Liver (tissue), 3 donors: ENCODE measurements at regions not wholly inside any gene's neighbourhood (a gene's known extent, or its start where the extent isn't known, plus 50 kb on each side); places are given as distances from the start of the nearest gene placed in this dataset.

Source experiments
- ATF3 ChIP-seq: IDR thresholded peaks from 2 replicates; pipeline ENCODE4 v1.6.1; 2016; ENCODE audit warnings: antibody characterized with exemption
- CTCF ChIP-seq: fragments of 150-350 bp; IDR thresholded peaks from 2 replicates; pipeline ENCODE4 v1.5.1; 2017; ENCODE audit warnings: improper control_type of control experiment, low read depth, low read length; ENCODE audit not compliant: missing input control
- EGR1 ChIP-seq, 2 donors: IDR thresholded peaks; 2 replicates each; pipeline ENCODE4 v1.6.1; 2016 to 2018; ENCODE audit warnings: antibody characterized with exemption in 2 of 2, low read depth in 2 of 2
- GABPA ChIP-seq, 2 donors: IDR thresholded peaks in 1 of 2; conservative IDR thresholded peaks in 1 of 2; 2 replicates each; pipeline ENCODE4 v1.6.1; 2016; ENCODE audit warnings: antibody characterized with exemption in 2 of 2, mild to moderate bottlenecking in 1 of 2, moderate library complexity in 1 of 2
- HNF4G ChIP-seq: IDR thresholded peaks from 2 replicates; pipeline ENCODE4 v1.6.1; 2016; ENCODE audit warnings: antibody characterized with exemption
- JUND ChIP-seq, 2 donors: IDR thresholded peaks; 2 replicates each; pipeline ENCODE4 v1.6.1; 2016; ENCODE audit warnings: antibody characterized with exemption in 2 of 2
- MAX ChIP-seq: IDR thresholded peaks from 2 replicates; pipeline ENCODE4 v1.6.1; 2016; ENCODE audit warnings: antibody characterized with exemption
- NR2F2 ChIP-seq: IDR thresholded peaks from 2 replicates; pipeline ENCODE4 v1.6.1; 2016; ENCODE audit warnings: antibody characterized with exemption
- RAD21 ChIP-seq, 2 donors: IDR thresholded peaks; 2 replicates each; pipeline ENCODE4 v1.6.1; 2016; ENCODE audit warnings: antibody characterized with exemption in 2 of 2, mild to moderate bottlenecking in 2 of 2
- REST ChIP-seq: IDR thresholded peaks from 2 replicates; pipeline ENCODE4 v1.6.1; 2016; ENCODE audit warnings: antibody characterized with exemption, mild to moderate bottlenecking
- SP1 ChIP-seq: IDR thresholded peaks from 2 replicates; pipeline ENCODE4 v1.6.1; 2018; ENCODE audit warnings: antibody characterized with exemption, mild to moderate bottlenecking
- TAF1 ChIP-seq: conservative IDR thresholded peaks from 2 replicates; pipeline ENCODE4 v1.6.1; 2016; ENCODE audit warnings: antibody characterized with exemption, mild to moderate bottlenecking
- YY1 ChIP-seq: IDR thresholded peaks from 2 replicates; pipeline ENCODE4 v1.6.1; 2016; ENCODE audit warnings: antibody characterized with exemption, mild to moderate bottlenecking
- donor health status: healthy.
- donor health status: healthy.

- TF ChIP-seq CTCF (no peak), ATF3 (no peak), RAD21 (IDR thresholded peaks at IDR 0.05) (no peak), HNF4G (no peak), GABPA (IDR thresholded peaks at IDR 0.05 in 1 of 2, conservative IDR thresholded peaks at IDR 0.05 in 1 of 2) (no peak), TAF1 (no peak), NR2F2 (no peak), EGR1 (IDR thresholded peaks at IDR 0.05; ENCODE audit: low read depth in 2 of 2) (no peak), MAX (no peak), JUND (IDR thresholded peaks at IDR 0.05) (no peak), YY1 (no peak), REST (no peak), SP1 (no peak)
Measured at GRCh38 chr20:4350096-4350495, 101.0 kb upstream of the ADRA1D start.
